ENCODE measurements at regions not wholly inside any gene's neighbourhood (a gene's known extent, or its start where the extent isn't known, plus 50 kb on each side); places are given as distances from the start of the nearest gene placed in this dataset.

DNA sequence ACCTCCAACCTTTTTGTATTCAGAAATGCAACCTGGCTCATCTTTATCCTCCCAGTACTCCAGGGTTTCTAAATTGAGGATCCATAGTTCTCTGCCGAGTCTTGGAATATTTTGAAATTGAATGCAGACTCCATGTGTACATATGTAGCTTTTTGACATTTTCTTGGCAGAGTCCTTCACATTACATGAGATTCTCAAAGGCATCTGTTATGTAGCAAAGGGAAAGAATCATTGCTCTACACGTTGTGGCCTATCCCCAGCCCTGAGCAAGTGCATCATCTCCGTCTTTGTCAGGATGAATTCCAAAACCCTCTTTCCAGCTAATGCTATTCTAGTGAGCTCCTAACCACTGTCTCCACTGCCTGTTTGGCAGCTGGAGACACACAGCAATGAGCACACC is 742.9 kb downstream of the DHX35 start:
- H4K91ac ChIP-seq (replicated peaks; ENCODE audit: insufficient read length, low read length), result no peak overlapping the region
- H2BK15ac ChIP-seq (ENCODE audit: low read length), result no peak overlapping the region
- TF ChIP-seq POU5F1 (IDR thresholded peaks at IDR 0.05; ENCODE audit: low read depth, low read length) (no peak), CBX8 (IDR thresholded peaks at IDR 0.05; ENCODE audit: borderline replicate concordance, low read depth, low read length) (no peak), NRF1 (IDR thresholded peaks at IDR 0.05; ENCODE audit: low read depth, low read length) (no peak), KDM1A (IDR thresholded peaks at IDR 0.05; ENCODE audit: borderline replicate concordance, low read length) (no peak), NANOG (IDR thresholded peaks at IDR 0.05; ENCODE audit: insufficient read depth, low read depth, low read length, poor library complexity, severe bottlenecking) (no peak), SP4 (IDR thresholded peaks at IDR 0.05; ENCODE audit: low read length) (no peak), GABPA (IDR thresholded peaks at IDR 0.05; ENCODE audit: borderline replicate concordance, insufficient read depth, low read length) (no peak), CBX5 (IDR thresholded peaks at IDR 0.05; ENCODE audit: low read depth, low read length) (no peak), CREB1 (IDR thresholded peaks at IDR 0.05) (no peak), JUN (IDR thresholded peaks at IDR 0.05; ENCODE audit: low read depth, low read length) (no peak), POLR2A (IDR thresholded peaks at IDR 0.05; ENCODE audit: control extremely low read depth in 1 of 2, low read depth in 2 of 2, low read length in 2 of 2) (no peak), SP1 (IDR thresholded peaks at IDR 0.05; ENCODE audit: low read depth, low read length) (no peak), SIRT6 (IDR thresholded peaks at IDR 0.05; ENCODE audit: low read length) (no peak), GTF2F1 (IDR thresholded peaks at IDR 0.05; ENCODE audit: borderline replicate concordance, low read depth, low read length) (no peak), SP2 (IDR thresholded peaks at IDR 0.05; ENCODE audit: low read length) (no peak)
- TF ChIP-seq, protein P1, sequence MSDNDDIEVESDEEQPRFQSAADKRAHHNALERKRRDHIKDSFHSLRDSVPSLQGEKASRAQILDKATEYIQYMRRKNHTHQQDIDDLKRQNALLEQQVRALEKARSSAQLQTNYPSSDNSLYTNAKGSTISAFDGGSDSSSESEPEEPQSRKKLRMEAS (IDR thresholded peaks at IDR 0.05), result no peak
- no peak overlapping the region for H3K18ac ChIP-seq (ENCODE audit: extremely low read depth, low read length)
- no peaks in the 10 kb centered on the region for H4K20me1 ChIP-seq (replicated peaks in 1 of 2; ENCODE audit: control insufficient read depth in 1 of 2, insufficient read depth in 2 of 2, low read length in 2 of 2)
- no peaks in the 10 kb centered on the region for H3K36me3 ChIP-seq (ENCODE audit: control insufficient read depth in 2 of 4, insufficient read depth in 4 of 4, low read length in 3 of 4)
- H3K4me3 ChIP-seq (ENCODE audit: extremely low read depth in 1 of 4, insufficient read depth in 2 of 4, low read depth in 3 of 4, low read length in 4 of 4), result no peak overlapping the region
- POLR2A ChIA-PET (ENCODE audit: partially characterized antibody), result no interaction called here
- no peaks in the 10 kb centered on the region for H3K9me3 ChIP-seq (ENCODE audit: insufficient read depth in 2 of 2, low read depth in 1 of 2, low read length in 1 of 2)
- no peak overlapping the region for H3K27ac ChIP-seq (ENCODE audit: low read depth, low read length)
- H3K23ac ChIP-seq (ENCODE audit: insufficient read length), result no peak overlapping the region
- peaks cover 0 to 3% (median under 1%) of the 10 kb centered on the region in 4 experiments; a peak in 1 of 7 replicates for H3K4me1 ChIP-seq (replicated peaks in 1 of 4; ENCODE audit: control insufficient read depth in 3 of 4, insufficient read depth in 4 of 4, low read length in 3 of 4)
- no peak overlapping the region for H4K8ac ChIP-seq (ENCODE audit: extremely low read depth, insufficient read depth, low read length)
- CTCF ChIA-PET (ENCODE audit: partially characterized antibody), result interaction anchor here (0.6 kb wide), 1 partner anchor 1866 kb away, joined by 3 read pairs; no protein-coding TSS in a partner anchor
- no peak overlapping the region for H2BK20ac ChIP-seq (ENCODE audit: low read length)
- no peaks in the 10 kb centered on the region for H3K23me2 ChIP-seq (ENCODE audit: low read depth, low read length)
- FAIRE-seq (no peak), DNase-seq (ENCODE audit: low read depth in 1 of 2, low spot score in 2 of 2) (no peak)
- no peak overlapping the region for H3K4me2 ChIP-seq (ENCODE audit: insufficient read depth in 1 of 2, low read depth in 2 of 2, low read length in 2 of 2)
- no peaks in the 10 kb centered on the region for H3K79me1 ChIP-seq (ENCODE audit: low read depth, low read length)
- no peak overlapping the region for H2AFZ ChIP-seq (ENCODE audit: low read length)
- H3K79me2 ChIP-seq (ENCODE audit: control insufficient read depth in 1 of 2, insufficient read depth in 2 of 2, low read length in 2 of 2), result no peaks in the 10 kb centered on the region
- H3K27me3 ChIP-seq (replicated peaks in 1 of 4; ENCODE audit: control insufficient read depth in 3 of 4, extremely low read depth in 1 of 4, insufficient read depth in 3 of 4, low read length in 3 of 4), result no peaks in the 10 kb centered on the region
- H3K9ac ChIP-seq (replicated peaks in 1 of 4; ENCODE audit: extremely low read depth in 1 of 4, low read depth in 3 of 4, low read length in 3 of 4), result no peak overlapping the region
- no peak overlapping the region for H2BK5ac ChIP-seq (ENCODE audit: low read depth, low read length)
- no peak overlapping the region for H2AK5ac ChIP-seq (ENCODE audit: low read depth, low read length)
- 94% methylated on average over 3 of the region's 3 CpGs; no CpG with 5 or more reads in 1 of the 2 experiments for WGBS, 2 experiments (ENCODE audit: extremely low coverage in 1 of 2, insufficient coverage in 1 of 2, insufficient read length in 1 of 2, insufficient replicate concordance in 2 of 2, low coverage in 1 of 2, low lambda C conversion rate in 2 of 2, missing lambda C conversion rate in 1 of 2)
- H3K56ac ChIP-seq (replicated peaks; ENCODE audit: insufficient read length, low read depth, low read length), result no peak overlapping the region
- H4K5ac ChIP-seq (ENCODE audit: insufficient read length, low read depth, low read length), result no peak overlapping the region
- H2BK120ac ChIP-seq (replicated peaks; ENCODE audit: low read depth, low read length), result no peak overlapping the region
- H3K14ac ChIP-seq (ENCODE audit: insufficient read length), result no peak overlapping the region
- no peak overlapping the region for H2BK12ac ChIP-seq (ENCODE audit: low read depth, low read length)
- H3K4ac ChIP-seq (replicated peaks; ENCODE audit: insufficient read length, low read depth, low read length), result no peak overlapping the region
